Cardiac septum (tissue), 1 donor: ENCODE measurements at regions not wholly inside any gene's neighbourhood (a gene's known extent, or its start where the extent isn't known, plus 50 kb on each side); places are given as distances from the start of the nearest gene placed in this dataset.
"Not testable (repeated sequence)": the region's sequence is repeated elsewhere in the genome, so short reads cannot be mapped to it uniquely, and the experiment has no call there.

Experiments
- DNase-seq: peaks from one replicate; pipeline ENCODE4 v3.0.0-alpha.2; 2020; ENCODE audit warnings: low spot score
- intact Hi-C: fragments of 100-400 bp; cut with DNase I; formaldehyde crosslinking; loops from one replicate; pipeline ENCODE4 v1.14.0; 2022
- donor health status: DM: no; HTN: no; CAD: no.

- intact Hi-C loops, result no loop called here
- DNase-seq, result no peak
Observed at GRCh38 chr5:89638871-89639270, 755.9 kb upstream of the MEF2C start.

- intact Hi-C loops, DNase-seq: not testable (repeated sequence)
Observed at GRCh38 chr5:89634176-89634575, 751.2 kb upstream of the MEF2C start.

GRCh38 chr5:89630064-89630463, 747.1 kb upstream of the MEF2C start:
- intact Hi-C loops, DNase-seq: not testable (repeated sequence)

GRCh38 chr5:89628876-89629635, 746.1 kb upstream of the MEF2C start:
- intact Hi-C loops, result no loop called here
- DNase-seq, result no peak

GRCh38 chr5:89615839-89616518, 733.0 kb upstream of the MEF2C start:
- intact Hi-C loops, result no loop called here
- no peak for DNase-seq

- no peak for DNase-seq
- intact Hi-C loops, result no loop called here
Observed at GRCh38 chr5:89613222-89613956, 730.4 kb upstream of the MEF2C start.

- intact Hi-C loops, result no loop called here
- DNase-seq, result no peak
Observed at GRCh38 chr5:89606939-89607534, 724.1 kb upstream of the MEF2C start.

- intact Hi-C loops, result no loop called here
- no peak for DNase-seq
Observed at GRCh38 chr5:89604342-89604741, 721.4 kb upstream of the MEF2C start.

GRCh38 chr5:89601880-89602279, 718.9 kb upstream of the MEF2C start:
- no peak for DNase-seq
- intact Hi-C loops, result no loop called here

GRCh38 chr5:89597878-89598277, 714.9 kb upstream of the MEF2C start:
- DNase-seq, result no peak
- intact Hi-C loops, result no loop called here

- intact Hi-C loops, result no loop called here
Observed at GRCh38 chr5:89596821-89597220, 713.8 kb upstream of the MEF2C start.

GRCh38 chr5:89595056-89595455, 712.1 kb upstream of the MEF2C start:
- no peak for DNase-seq
- intact Hi-C loops, result no loop called here

More at GRCh38 chr5:89596821-89597220, 713.8 kb upstream of the MEF2C start:
- DNase-seq, result no peak

- intact Hi-C loops, result no loop called here
- no peak for DNase-seq
Observed at GRCh38 chr5:89584339-89584956, 701.5 kb upstream of the MEF2C start.

- DNase-seq, result no peak
- intact Hi-C loops, result no loop called here
Observed at GRCh38 chr5:89583534-89583933, 700.5 kb upstream of the MEF2C start.

GRCh38 chr5:89582768-89583339, 699.9 kb upstream of the MEF2C start:
- no peak for DNase-seq
- intact Hi-C loops, result no loop called here

GRCh38 chr5:89580976-89581375, 698.0 kb upstream of the MEF2C start:
- intact Hi-C loops, result no loop called here

GRCh38 chr5:89575319-89575718, 692.3 kb upstream of the MEF2C start:
- intact Hi-C loops, result no loop called here
- no peak for DNase-seq

More at GRCh38 chr5:89580976-89581375, 698.0 kb upstream of the MEF2C start:
- DNase-seq, result no peak

- no peak for DNase-seq
- intact Hi-C loops, result no loop called here
Observed at GRCh38 chr5:89573345-89573744, 690.4 kb upstream of the MEF2C start.

- intact Hi-C loops, result no loop called here
Observed at GRCh38 chr5:89572696-89573095, 689.7 kb upstream of the MEF2C start.

More at GRCh38 chr5:89572696-89573095, 689.7 kb upstream of the MEF2C start:
- DNase-seq, result no peak
